ENCODE measurements at regions not wholly inside any gene's neighbourhood (a gene's known extent, or its start where the extent isn't known, plus 50 kb on each side); places are given as distances from the start of the nearest gene placed in this dataset.

DNA sequence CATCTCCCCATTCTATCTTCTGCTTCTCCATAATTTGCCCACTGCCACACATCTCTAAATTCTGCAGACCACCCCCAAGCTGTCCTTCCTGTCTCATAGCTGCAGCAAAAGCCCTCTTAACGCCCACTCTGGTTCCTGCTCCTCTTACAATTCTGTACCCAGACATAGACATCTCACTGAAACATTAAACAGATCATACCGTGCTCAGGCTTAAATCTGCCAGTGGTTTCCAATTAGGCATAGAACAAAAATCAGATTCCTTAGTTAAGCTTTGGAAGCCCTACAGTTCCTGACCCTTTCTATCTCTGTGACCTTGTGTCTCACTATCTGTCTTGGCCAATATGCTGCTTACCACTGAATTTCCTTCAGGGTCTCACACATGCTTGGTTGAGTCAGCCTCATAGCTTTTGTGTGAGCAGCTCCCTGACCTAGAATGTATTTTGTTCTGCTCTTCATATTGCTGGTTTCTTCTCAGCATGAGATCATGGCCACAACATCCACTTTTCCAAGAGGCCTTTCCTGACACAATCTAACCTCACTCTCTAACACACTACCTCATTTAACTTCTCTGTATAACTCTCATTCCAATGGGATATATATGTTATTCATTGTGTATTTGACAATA, 749.7 kb downstream of the MAFB start:
- Histone ChIP-seq H3K9me2 (replicated peaks; ENCODE audit: insufficient read depth) (no peaks in the 10 kb centered on the region), H3K4me2 (no peak overlapping the region)
- WGBS (ENCODE audit: low lambda C conversion rate, missing lambda C conversion rate), result 59% methylated on average over 2 of the region's 2 CpGs

DNA sequence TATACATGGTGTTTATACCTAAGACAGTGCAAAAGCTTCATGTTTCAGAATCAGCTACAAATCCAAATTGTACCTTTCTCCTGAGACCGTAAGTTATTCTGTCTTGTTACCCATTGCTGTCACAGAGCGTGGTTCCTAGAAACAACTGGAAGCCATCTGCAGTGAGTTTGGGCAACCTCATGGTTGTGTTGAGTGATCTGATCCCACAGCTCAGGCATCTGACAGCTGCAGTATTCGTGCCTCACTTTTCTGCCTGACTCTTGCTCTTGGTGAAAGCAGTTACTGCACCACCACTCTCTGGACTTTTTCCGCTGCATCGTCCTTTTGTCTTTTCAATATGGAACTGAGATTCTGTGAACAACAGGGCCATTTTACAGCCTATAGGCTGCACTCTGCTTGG, 752.6 kb downstream of the MAFB start:
- Histone ChIP-seq H3K36me3 (replicated peaks; ENCODE audit: insufficient read depth, low read depth) (no peaks in the 10 kb centered on the region), H3K9me2 (replicated peaks; ENCODE audit: insufficient read depth) (no peaks in the 10 kb centered on the region), H4K20me1 (ENCODE audit: insufficient read depth, poor library complexity, severe bottlenecking) (no peaks in the 10 kb centered on the region), H3K4me2 (no peak overlapping the region), H3K4me1 (ENCODE audit: insufficient read depth) (no peaks in the 10 kb centered on the region), H2AFZ (no peak overlapping the region), H3K27me3 (no peaks in the 10 kb centered on the region), H3K9me3 (ENCODE audit: low read depth) (no peaks in the 10 kb centered on the region), H3K27ac (no peak overlapping the region), H3K4me3 (no peak overlapping the region), H3K79me2 (no peaks in the 10 kb centered on the region)
- TF ChIP-seq, protein P1, sequence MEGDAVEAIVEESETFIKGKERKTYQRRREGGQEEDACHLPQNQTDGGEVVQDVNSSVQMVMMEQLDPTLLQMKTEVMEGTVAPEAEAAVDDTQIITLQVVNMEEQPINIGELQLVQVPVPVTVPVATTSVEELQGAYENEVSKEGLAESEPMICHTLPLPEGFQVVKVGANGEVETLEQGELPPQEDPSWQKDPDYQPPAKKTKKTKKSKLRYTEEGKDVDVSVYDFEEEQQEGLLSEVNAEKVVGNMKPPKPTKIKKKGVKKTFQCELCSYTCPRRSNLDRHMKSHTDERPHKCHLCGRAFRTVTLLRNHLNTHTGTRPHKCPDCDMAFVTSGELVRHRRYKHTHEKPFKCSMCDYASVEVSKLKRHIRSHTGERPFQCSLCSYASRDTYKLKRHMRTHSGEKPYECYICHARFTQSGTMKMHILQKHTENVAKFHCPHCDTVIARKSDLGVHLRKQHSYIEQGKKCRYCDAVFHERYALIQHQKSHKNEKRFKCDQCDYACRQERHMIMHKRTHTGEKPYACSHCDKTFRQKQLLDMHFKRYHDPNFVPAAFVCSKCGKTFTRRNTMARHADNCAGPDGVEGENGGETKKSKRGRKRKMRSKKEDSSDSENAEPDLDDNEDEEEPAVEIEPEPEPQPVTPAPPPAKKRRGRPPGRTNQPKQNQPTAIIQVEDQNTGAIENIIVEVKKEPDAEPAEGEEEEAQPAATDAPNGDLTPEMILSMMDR (IDR thresholded peaks at IDR 0.05; ENCODE audit: poor library complexity), result no peak
- no peak for TF ChIP-seq EZH2 (IDR thresholded peaks at IDR 0.05; ENCODE audit: borderline replicate concordance)
- DNase-seq (ENCODE audit: low spot score), result no peak
- 90% methylated on average over 5 of the region's 5 CpGs for WGBS (ENCODE audit: low lambda C conversion rate, missing lambda C conversion rate)

More for the DNA sequence above, 749.7 kb downstream of the MAFB start:
- Histone ChIP-seq H3K36me3 (replicated peaks; ENCODE audit: insufficient read depth, low read depth) (no peaks in the 10 kb centered on the region), H3K27ac (no peak overlapping the region), H3K4me1 (ENCODE audit: insufficient read depth) (no peaks in the 10 kb centered on the region), H4K20me1 (ENCODE audit: insufficient read depth, poor library complexity, severe bottlenecking) (no peaks in the 10 kb centered on the region), H3K79me2 (no peaks in the 10 kb centered on the region), H3K27me3 (no peaks in the 10 kb centered on the region), H3K9me3 (ENCODE audit: low read depth) (no peaks in the 10 kb centered on the region), H2AFZ (no peak overlapping the region), H3K4me3 (no peak overlapping the region)
- TF ChIP-seq EZH2 (IDR thresholded peaks at IDR 0.05; ENCODE audit: borderline replicate concordance), result no peak
- no peak for TF ChIP-seq EZH2phosphoT487 (IDR thresholded peaks at IDR 0.05; ENCODE audit: low read depth, severe bottlenecking, unreplicated experiment)
- TF ChIP-seq, protein P1 (IDR thresholded peaks at IDR 0.05; ENCODE audit: poor library complexity), result no peak
- no peak for DNase-seq (ENCODE audit: low spot score)

DNA sequence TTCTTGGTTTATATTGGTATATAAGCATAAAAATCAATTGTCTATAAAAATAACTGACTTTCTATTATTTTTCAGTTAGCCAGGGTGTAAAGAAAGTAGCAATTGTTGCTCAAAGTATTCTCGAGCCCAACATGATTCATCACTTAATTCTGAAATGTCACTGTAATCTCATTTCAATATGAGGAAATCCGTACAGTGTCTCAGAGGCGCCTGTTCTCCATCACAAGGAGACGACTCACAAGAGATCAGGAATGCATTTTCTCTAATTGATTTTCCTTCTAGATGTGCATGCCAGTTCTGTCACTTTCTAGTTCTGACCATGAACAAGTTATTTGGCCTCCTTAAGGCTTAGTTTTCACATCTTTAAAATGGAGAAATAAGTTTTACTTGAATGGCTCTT, 753.1 kb downstream of the MAFB start:
- Histone ChIP-seq H3K9me3 (ENCODE audit: low read depth) (no peaks in the 10 kb centered on the region), H3K27me3 (no peaks in the 10 kb centered on the region), H3K36me3 (replicated peaks; ENCODE audit: insufficient read depth, low read depth) (no peaks in the 10 kb centered on the region), H3K9me2 (replicated peaks; ENCODE audit: insufficient read depth) (no peaks in the 10 kb centered on the region), H4K20me1 (ENCODE audit: insufficient read depth, poor library complexity, severe bottlenecking) (no peaks in the 10 kb centered on the region), H3K79me2 (no peaks in the 10 kb centered on the region), H3K27ac (no peak overlapping the region), H3K4me3 (no peak overlapping the region), H3K4me2 (no peak overlapping the region), H3K4me1 (ENCODE audit: insufficient read depth) (no peaks in the 10 kb centered on the region), H2AFZ (no peak overlapping the region)
- no peak for DNase-seq (ENCODE audit: low spot score)
- TF ChIP-seq, protein P1 (IDR thresholded peaks at IDR 0.05; ENCODE audit: poor library complexity), result no peak
- TF ChIP-seq EZH2phosphoT487 (IDR thresholded peaks at IDR 0.05; ENCODE audit: low read depth, severe bottlenecking, unreplicated experiment), result no peak
- no peak for TF ChIP-seq EZH2 (IDR thresholded peaks at IDR 0.05; ENCODE audit: borderline replicate concordance)
- 65% methylated on average over 4 of the region's 4 CpGs for WGBS (ENCODE audit: low lambda C conversion rate, missing lambda C conversion rate)
